ENCODE measurements at regions not wholly inside any gene's neighbourhood (a gene's known extent, or its start where the extent isn't known, plus 50 kb on each side); places are given as distances from the start of the nearest gene placed in this dataset.

- TF ChIP-seq POLR2AphosphoS5 (IDR thresholded peaks at IDR 0.05), result no peak
- TF ChIP-seq POLR2A (IDR thresholded peaks at IDR 0.05), result no peak
Observed at GRCh38 chr13:65606622-65607021, 1623.5 kb downstream of the PCDH9 start.

All from prostate gland (tissue), 1 donor.